BJ (cell line): ENCODE measurements at regions not wholly inside any gene's neighbourhood (a gene's known extent, or its start where the extent isn't known, plus 50 kb on each side); places are given as distances from the start of the nearest gene placed in this dataset.

Source experiments
- CTCF ChIA-PET: fragments of 350-600 bp; formaldehyde crosslinking; extraction: SDS; loops from one replicate; lab custom pipeline; 2021; ENCODE audit warnings: antibody characterized with exemption, inconsistent platforms; lab: Yijun Ruan, JAX
- POLR2A ChIA-PET: fragments of 300-600 bp; sonication (Branson Sonifier 250); formaldehyde crosslinking; extraction: SDS; loops from one replicate; lab custom pipeline; 2021; ENCODE audit warnings: antibody characterized with exemption; lab: Charles Lee
- DNase-seq: peaks from one replicate; pipeline ENCODE4 v3.0.0-alpha.2; 2011; ENCODE audit warnings: low read depth
- H3K27me3 ChIP-seq: 2 replicates; pipeline ENCODE4 v1.6.0; 2011; ENCODE audit warnings: low read length; ENCODE audit not compliant: control insufficient read depth, insufficient read depth
- H3K36me3 ChIP-seq: 2 replicates; pipeline ENCODE4 v1.5.1; 2011; ENCODE audit warnings: low read length; ENCODE audit not compliant: control insufficient read depth, insufficient read depth
- H3K4me3 ChIP-seq: 2 replicates; pipeline ENCODE4 v1.5.1; 2011; ENCODE audit warnings: low read depth, mild to moderate bottlenecking, control low read depth, low read length
- CTCF ChIP-seq: IDR thresholded peaks from 2 replicates; pipeline ENCODE4 v1.5.1; 2011; ENCODE audit warnings: low read depth, mild to moderate bottlenecking, control low read depth, inconsistent platforms, low read length, moderate library complexity; ENCODE audit not compliant: insufficient read depth

DNA sequence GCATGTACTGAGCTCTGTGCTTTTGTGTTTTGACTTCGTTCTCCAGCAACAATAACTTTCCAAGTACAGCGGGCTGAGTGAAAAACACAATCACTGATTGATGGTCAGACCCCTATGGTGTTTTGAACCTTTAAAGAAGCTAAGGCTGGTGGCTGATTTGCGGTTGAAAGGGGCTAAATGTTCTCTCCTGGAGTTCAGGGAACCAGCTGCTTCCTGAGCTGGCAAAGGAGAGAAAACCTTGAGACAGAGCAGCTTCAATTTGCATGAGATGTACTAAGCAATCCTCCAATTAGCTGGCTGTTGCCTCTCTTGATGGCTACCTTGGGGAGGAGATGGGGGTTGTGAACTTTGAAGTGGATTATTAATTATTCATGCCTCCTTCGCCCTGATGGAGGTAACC, 546.7 kb upstream of the SEL1L start:
- ChIA-PET CTCF (interaction anchor here (1.2 kb wide), 1 partner anchor 23 kb away, joined by 3 read pairs; no protein-coding TSS in a partner anchor), POLR2A (no interaction called here)
- Histone ChIP-seq H3K36me3 (no peaks in the 10 kb centered on the region), H3K4me3 (no peak overlapping the region), H3K27me3 (no peaks in the 10 kb centered on the region)
- no peak for DNase-seq
- no peak for TF ChIP-seq CTCF

DNA sequence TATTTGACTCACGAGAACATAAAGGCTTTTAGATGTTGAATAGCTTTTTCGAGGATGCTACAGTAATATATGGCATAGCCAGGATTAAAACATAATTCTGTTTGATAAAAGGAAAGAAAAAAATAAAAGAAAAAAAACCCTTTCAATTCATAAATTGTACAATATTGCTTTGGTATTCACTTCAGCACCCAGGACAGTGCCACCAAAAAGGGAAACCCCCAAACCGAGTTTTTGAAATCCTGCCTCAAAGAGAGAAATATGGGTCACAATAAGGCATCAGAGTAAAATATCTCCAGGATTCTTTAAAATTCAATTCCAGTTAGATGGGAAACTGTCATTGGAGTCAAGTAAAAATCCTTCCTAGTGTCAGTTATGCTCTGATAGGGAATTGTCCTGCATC, 551.2 kb upstream of the SEL1L start:
- no peak overlapping the region for H3K4me3 ChIP-seq
- no peak for DNase-seq
- CTCF ChIA-PET, result no interaction called here
- TF ChIP-seq CTCF, result no peak
- POLR2A ChIA-PET, result no interaction called here
- H3K27me3 ChIP-seq, result no peaks in the 10 kb centered on the region
- H3K36me3 ChIP-seq, result no peaks in the 10 kb centered on the region

DNA sequence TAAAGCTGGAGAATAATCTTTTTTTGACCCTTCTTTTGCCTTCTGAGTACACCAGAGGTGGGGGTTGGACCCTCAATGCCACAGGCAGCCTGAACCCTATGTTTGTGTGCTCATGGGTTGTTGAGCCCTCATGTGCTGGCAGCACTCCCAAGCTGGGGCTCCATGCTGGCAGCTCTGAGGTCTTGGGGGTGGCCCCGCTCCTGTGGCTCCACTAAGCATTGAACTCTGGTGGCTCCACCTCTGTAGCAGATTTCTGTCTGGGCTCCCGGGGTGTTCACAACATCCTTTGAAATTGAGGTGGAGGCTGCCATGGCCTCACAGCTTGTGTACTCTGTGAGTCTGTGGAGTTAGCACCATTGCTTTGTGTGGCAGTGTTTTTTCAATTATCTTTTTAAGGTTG, 557.4 kb upstream of the SEL1L start:
- no peak for DNase-seq
- ChIA-PET POLR2A (no interaction called here), CTCF (no interaction called here)
- no peak for TF ChIP-seq CTCF
- Histone ChIP-seq H3K27me3 (no peaks in the 10 kb centered on the region), H3K4me3 (no peak overlapping the region), H3K36me3 (no peaks in the 10 kb centered on the region)

DNA sequence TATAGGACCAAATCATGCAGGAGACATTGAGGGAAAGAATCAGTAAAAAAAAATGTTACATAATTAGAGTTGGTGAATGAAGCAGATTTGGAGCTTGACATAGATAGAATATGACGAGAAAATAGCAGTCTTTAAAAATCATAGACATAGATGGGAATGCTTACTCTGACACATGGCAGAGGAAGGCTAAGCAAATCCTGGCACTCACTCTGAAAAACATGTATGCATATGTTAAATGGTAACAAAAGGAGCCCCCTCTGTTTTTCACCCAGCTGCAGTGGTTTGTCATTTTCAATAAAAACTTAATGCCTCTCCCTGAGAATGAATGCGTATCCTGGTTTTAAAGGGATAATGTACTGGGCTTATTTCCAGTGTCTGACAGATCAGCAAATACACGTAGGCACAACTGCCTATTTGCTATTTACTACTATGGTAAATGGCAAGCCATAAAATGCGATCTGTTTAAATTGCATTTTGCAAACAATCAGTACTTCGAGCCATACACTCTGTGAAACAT, 561.2 kb upstream of the SEL1L start:
- H3K27me3 ChIP-seq, result no peaks in the 10 kb centered on the region
- H3K4me3 ChIP-seq, result no peak overlapping the region
- no peak for DNase-seq
- no peak for TF ChIP-seq CTCF
- no peaks in the 10 kb centered on the region for H3K36me3 ChIP-seq
- CTCF ChIA-PET, result no interaction called here
- POLR2A ChIA-PET, result no interaction called here

DNA sequence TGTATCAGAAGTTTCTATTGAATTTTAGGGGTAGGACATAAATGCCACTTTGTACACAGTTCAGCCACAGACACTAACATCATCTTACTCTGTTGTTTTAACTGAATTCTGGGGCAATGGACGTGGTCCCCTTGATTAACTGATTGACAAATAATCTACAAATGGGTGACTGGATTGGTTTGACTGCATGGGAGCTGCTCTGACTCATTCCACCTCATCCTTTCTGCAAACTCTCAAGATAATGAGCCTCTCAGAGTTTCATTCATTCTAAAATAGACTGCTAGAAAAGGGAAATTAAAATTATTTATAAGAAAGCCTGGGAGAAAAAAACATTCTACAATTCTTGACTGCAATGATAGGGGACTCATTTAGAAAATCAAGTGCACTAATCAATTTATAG, 570.4 kb upstream of the SEL1L start:
- ChIA-PET CTCF (no interaction called here), POLR2A (no interaction called here)
- TF ChIP-seq CTCF, result no peak
- Histone ChIP-seq H3K27me3 (no peaks in the 10 kb centered on the region), H3K4me3 (no peak overlapping the region), H3K36me3 (no peaks in the 10 kb centered on the region)
- DNase-seq, result no peak
